HG03135 (cell line): ENCODE measurements at regions not wholly inside any gene's neighbourhood (a gene's known extent, or its start where the extent isn't known, plus 50 kb on each side); places are given as distances from the start of the nearest gene placed in this dataset.
"Not testable (repeated sequence)": the region's sequence is repeated elsewhere in the genome, so short reads cannot be mapped to it uniquely, and the experiment has no call there.

Experiments used
- ATAC-seq: cut with Tn5 transposase; IDR thresholded peaks from one replicate; pipeline ENCODE4 v1.9.1; 2021; ENCODE audit warnings: mild to moderate bottlenecking, moderate library complexity; ENCODE audit not compliant: unreplicated experiment

DNA sequence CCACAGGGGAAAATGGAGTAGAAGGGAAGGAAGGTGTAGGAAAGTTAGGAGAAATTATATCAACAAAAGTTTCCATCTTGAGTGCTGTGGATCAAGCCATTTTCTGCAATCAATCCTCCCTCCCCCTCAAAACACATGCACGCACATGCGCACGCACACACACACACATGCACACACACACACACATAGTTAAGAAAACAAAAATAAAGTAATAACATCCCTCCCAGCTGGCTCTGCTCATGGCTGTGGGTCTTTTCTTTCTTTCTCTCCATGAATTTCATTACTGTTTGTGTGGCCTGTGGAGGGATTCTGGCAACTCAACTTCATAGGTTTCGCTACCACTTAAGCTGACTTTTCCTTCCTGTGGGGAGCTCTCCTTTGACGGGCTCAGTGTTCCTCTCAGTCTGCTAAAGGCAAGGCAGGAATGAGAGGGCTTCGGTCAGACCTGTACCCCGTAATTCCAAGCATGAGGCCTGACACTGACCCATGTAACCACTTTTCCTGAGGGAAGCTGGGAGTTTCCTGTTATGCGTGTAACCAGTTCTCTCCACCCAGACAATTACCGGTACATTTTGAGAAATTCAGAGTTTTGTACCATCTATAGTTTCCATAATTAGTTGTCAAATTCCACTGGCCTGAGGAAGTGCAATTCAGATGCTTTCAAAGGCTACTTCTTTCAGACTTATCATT lies 79.8 kb downstream of the ZNF92 start:
- no peak for ATAC-seq

DNA sequence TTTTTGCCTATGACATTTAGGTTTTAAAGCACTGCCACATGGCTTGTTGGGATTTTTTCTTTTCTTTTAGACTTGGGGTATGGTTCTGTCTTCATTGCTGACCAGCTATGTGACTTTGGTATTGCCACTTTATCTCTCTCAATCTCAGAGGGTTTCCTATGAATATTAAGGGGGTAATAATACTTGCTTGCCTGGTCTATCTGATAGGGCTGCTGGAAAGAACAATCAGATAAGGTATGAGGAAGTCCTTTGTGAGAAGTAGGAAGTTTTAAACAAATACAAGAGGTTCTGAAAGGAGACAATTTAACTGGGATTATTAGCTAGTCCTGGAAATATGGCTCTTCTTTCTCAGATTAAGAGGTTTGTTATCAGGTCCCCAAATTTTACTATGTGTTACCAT lies 80.8 kb downstream of the ZNF92 start:
- no peak for ATAC-seq

DNA sequence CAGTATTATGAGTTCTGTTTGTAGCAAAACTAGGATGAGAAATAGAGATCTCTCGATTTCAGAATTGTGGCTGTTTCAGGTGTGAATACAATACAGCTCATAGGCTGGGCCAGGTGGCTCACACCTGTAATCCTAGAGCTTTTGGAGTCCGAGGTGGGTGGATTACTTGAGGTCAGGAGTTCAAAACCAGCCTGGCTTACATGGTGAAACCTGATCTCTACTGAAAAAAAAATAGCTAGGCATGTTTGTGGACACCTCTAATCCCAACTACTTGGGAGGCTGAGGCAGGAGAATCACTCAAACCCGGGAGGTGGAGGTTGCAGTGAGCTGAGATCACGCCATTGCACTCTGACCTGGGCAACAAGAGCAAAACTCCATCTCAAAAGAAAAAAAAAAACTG lies 81.4 kb downstream of the ZNF92 start:
- not testable (repeated sequence) for ATAC-seq

DNA sequence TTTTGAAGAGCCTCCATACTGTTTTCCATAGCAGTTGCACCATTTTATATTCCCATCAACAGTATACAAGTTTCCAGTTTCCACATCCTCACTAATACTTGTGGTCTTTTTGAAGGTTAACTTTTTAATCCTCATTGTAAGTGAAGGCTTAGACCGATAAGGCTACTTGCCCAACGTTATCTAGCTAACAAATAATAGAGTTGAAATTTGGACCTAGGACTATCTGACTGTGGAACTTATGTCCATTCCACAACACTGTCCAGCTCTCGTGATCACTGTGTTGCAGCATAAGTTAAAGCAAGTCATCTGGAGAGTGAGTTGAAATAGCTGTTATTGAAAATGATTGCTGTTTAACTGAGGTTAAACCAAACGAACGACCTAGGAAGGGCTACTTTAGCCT lies 84.0 kb downstream of the ZNF92 start:
- ATAC-seq, result no peak

DNA sequence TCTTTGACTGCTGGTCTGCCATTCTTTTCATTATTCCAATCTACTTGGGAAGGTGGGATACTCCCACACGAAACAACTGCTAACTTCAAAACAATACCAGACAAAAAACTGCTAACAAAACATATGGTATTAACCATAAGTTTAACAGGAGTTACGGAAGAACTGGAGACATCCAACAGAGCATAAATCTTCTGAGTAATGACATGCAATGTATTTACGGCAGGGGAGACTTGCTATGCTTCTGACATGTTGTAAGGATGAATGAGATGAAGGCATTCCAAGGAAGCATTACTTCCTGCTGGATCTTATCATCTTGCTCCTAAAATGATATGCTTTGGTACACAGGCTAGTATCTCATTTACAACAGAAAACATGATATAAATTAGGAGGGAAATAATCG lies 85.8 kb downstream of the ZNF92 start:
- no peak for ATAC-seq

DNA sequence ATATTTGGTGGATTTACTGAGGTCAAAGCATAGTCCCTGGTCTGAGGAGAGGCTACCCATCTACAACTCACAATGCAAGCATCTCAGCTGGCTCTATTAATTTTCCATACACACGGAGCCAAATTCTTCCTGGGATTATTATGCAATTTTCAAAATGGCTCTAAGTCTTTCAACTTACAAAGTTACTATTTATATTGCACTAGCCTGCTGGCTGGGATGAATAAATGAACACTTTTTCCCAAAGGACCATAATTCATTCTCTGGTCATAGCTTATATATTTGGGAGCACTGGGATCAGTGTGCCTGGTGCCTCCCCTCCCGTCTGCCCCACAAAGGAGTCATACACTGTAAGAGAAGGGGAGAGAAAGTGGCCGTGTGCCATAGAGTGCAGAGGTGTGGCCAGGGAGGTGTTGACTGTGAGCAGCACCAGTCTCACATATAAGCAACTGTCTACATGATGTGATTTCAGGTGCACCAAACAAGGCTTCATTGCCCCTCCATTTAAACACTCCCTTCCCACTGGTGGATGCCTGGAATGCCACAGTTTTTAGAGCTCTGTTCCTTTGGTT lies 88.6 kb downstream of the ZNF92 start:
- no peak for ATAC-seq

DNA sequence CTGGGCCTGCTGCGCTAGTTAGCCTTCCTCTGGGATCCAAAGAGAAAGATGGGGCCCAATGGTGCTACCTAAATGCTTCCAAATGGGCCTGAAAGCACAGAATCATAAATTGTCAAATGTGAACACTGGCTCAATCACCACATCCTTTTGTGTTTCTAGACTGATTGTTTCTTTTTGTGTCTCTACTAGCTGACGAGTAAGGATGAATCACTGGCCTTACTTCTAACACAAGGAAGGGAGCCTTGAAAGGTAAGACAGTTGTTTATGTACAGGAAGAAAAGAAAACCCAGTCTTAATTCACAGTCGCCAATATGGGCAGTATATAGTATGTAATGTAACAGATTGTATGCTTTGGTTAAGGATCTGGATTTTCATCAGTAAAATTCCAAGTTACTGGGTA lies 89.5 kb downstream of the ZNF92 start:
- no peak for ATAC-seq

DNA sequence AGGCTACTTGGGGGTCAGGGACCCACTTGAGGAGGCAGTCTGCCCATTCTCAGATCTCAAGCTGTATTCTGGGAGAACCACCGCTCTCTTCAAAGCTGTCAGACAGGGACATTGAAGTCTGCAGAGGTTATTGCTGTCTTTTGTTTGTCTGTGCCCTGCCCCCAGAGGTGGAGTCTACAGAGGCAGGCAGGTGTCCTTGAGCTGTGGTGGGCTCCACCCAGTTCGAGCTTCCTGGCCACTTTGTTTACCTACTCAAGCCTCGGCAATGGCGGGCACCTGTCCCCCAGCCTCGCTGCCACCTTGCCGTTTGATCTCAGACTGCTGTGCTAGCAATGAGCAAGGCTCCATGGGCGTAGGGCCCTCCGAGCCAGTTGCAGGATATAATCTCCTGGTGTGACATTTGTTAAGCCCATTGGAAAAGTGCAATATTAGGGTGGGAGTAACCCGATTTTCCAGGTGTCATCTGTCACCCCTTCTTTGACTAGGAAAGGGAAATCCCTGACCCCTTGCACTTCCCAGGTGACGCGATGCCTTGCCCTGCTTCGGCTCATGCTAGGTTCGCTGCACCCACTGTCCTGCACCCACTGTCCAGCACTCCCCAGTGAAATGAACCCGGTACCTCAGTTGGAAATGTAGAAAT lies 96.4 kb downstream of the ZNF92 start:
- not testable (repeated sequence) for ATAC-seq

DNA sequence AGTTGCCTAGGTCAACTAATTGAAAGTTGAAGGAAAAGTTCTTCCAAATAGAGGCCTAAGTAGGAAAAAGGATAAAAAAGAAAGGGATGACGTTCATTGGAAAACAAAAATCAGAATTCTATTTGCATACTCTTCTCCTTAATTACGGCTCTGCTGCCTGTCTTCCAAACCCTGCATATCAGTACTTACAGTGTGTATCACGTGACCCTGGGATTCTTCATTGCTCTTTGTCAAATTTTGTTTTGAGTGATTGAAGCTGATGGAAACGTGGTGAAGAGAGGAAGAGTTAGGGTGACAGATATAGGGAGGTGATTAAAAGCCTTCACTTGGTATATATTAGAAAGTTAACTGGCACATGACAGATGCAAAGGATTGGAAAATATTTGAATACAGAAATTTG lies 97.9 kb downstream of the ZNF92 start:
- no peak for ATAC-seq

DNA sequence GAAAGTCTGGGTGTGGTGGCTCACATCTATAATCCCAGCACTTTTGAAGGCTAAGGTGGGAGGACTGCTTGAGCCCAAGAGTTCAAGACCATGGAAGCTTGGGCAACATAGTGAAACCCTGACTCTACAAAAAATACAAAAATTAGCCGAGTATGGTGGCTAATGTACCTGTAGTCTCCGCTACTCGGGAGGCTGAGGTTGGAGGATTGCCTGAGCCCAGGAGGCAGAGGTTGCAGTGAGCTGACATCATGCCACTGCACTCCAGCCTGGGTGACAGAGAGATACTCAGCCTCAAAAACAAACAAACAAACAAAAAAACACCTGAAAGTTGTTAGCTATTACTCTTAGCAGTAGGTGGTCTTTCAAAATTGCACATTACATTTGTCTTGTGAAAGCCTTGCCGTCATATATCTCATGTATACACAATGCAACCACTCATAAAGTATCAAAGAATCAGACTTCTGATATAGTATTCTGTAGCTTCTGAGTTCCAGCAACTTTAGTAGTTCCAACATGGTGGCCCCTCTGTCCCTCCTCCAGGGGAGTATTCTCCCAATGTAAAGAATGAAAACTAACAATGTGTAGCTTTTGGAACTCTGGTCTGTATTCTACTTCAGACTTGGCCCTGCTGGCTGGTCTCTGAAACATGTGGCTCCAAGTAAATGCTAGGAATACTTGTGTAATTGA lies 101.5 kb downstream of the ZNF92 start:
- ATAC-seq, result peak; percentile 27

DNA sequence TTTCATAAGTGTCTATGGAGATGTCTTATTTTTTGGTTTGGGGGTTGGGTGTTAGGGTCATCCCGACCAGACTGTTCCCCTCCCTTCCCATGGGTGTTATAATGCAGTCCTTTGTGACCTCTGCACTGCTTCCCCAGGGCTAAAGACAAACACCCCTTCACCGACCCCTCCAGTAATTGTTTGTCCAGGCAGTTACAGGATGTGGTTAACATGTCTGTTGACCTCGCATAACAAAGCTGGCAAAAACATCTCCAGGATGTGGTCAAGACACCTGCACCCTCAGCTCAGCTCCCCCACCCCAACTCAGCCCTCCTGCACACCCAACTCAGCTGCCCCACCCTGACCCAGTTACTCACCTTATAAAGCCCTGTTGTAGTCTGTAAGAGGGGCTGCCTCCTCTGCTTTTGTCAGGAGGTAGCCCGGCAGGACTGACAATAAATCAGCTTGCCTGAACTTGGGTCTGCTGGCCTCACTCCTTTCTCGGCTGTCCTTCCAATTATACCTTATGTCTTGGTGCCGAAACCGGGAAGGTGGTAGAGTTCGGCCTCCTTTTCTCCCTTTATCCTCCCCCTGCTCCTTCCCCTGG lies 102.2 kb downstream of the ZNF92 start:
- peak; percentile 95 for ATAC-seq

DNA sequence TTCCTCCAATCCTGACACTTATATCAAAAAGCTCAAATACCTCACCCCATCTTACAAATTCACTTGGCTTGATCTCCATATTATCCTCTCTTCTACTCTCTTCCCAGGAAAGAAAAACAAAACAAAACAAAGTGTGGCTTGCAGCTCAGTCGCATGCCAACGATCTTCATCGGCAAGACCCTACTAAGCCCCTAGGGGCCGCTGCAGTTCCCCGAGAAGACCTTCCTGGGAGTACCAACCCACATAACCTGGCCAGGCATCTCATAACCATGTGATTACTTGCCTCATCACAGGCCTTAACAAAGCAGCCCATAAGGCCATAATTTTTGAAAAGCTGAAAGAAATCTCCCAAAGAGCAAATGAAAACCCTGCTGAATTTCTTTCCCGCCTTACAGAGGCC lies 103.7 kb downstream of the ZNF92 start:
- no peak for ATAC-seq

DNA sequence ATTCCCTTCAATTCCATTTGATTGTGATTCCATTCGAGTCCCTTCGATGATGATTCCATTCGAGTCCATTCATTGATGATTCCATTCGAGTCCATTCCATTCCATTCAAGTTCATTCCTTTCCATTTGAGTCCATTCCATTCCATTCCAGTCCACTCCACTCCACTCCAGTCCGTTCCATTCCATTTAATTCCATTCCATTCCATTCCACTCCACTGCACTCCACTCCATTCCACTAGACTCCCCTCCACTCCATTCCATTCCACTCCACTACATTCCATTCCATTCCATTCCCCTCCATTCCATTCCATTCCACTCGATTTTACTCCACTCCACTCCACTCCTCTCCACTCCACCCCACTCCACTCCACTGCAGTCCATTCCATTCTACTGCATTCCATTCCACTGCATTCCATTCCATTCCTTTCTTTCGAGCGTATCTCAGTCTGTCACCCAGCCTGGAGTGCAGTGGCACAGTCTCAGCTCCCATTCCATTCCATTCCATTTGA lies 115.7 kb downstream of the ZNF92 start:
- no peak for ATAC-seq

DNA sequence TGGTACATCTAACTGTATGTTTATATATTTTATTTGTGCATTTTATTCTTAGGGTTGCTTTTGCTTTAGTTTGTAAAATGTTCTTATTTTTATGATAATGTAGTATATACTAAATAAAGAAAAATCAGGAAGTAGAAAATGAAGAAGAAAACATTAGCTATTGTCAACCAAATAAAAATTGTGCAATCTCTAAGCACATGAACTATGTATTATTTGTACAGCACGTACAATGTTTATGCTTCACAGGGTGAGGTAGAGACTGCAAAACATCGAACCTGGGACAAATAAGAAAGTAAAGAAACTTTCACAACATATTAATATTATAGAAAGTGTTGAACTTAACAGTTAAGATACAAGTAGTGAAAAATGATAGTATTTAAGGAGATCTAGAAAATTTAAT lies 123.0 kb downstream of the ZNF92 start:
- ATAC-seq, result not testable (repeated sequence)

DNA sequence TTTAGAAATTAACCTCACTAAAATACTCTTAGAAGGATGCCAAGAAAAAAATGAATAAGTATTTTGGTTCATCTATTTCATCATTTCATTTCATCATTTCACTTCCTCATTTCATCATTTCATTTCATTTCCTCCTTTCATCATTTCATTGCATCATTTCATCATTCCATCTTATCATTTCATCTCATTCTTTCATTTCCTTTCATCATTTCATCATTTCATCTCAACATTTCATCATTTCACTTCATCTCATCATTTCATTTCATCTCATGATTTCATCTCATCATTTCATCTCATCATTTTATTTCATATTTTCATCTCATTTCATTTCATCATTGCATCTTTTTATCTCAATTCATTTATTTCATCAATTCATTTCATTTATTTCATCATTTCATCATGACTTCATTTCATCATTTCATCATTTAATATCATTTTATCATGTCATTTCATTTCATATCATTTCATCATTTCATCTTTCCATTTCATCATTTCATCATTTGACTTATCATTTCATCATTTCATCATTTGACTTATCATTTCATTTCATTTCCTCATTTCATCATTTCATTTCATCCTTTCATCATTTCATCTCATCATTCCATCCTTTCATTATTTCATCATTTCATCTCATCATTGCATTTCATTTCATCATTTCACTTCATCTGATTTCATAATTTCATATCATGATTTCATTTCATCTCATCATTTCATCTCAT lies 129.9 kb downstream of the ZNF92 start:
- ATAC-seq, result no peak

DNA sequence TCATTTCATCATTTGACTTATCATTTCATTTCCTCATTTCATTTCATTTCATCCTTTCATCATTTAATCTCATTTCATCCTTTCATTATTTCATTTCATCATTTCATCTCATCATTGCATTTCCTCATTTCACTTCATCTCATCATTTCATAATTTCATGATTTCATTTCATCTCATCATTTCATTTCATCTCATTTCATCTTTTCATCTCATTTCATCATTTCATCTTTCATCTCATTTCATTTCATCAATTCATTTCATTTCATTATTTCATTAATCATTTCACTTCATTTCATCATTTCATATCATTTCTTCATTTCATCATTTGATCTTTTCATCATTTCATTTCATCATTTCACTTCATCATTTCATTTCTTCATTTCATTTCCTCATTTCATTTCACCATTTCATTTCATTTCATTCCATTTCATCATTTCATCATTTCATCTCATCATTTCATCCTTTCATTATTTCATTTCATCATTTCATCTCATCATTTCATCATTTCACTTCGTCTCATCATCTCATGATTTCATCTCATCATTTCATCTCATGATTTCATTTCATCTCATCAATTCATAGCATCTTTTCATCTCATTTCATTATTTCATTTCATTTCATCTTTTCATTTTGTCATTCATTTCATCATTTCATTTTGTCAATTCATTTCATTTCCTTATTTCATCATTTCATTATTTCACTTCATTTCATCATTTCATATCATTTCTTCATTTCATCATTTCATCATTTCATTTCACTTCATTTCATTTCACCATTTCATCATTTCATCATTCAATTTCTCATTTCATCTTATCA lies 131.1 kb downstream of the ZNF92 start:
- ATAC-seq, result not testable (repeated sequence)

DNA sequence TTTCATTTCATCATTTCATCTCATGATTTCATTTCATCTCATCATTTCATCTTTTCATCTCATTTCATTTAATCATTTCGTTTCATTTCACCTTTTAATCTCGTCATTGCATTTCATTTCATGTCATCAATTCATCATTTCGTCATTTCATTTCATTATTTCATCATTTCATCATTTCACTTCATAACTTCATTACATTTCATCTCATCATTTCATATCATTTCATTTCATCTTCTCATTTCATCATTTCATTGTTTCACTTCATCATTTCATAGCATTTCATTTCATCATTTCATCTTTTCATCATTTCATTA lies 131.6 kb downstream of the ZNF92 start:
- not testable (repeated sequence) for ATAC-seq

DNA sequence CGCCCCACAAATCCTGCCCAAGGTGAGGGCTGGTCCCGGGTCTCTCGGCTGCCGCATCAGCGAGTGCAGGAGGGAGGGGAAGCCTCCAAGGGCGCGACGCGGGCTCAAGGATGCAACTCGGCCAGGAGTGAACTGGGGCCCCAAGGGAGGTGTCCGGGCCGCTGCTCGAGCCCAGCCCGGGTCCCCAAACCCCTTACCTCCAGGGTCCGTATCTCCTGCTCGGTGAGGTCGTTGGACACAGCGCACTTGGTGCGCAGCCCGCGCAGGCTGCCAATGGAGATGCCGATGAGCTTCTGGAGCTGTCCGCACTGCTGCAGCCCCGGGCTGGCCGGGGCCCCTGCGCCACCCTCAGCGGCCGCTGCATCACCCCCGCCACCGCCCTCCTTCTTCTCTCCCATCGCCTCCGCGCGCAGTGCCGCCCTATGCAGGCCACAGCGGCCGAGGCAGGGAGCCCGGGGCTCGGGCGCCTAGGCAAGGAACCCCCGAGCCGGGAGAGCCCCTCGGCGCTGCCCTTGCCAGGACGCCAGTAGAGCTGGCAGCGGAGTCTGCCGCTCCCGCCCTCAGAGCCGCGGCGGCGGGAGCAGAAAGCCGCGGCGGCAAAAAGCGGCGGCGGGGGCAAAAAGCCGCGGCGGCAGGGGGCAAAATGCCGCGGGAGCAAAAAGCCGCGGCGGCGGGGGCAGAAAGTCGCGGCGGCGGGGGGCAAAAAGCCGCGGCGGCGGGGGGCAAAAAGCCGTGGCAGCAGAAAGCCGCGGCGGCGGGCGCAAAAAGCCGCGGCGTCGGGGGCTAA lies 135.1 kb downstream of the ZNF92 start:
- not testable (repeated sequence) for ATAC-seq
